GM19035 (cell line): ENCODE measurements at regions not wholly inside any gene's neighbourhood (a gene's known extent, or its start where the extent isn't known, plus 50 kb on each side); places are given as distances from the start of the nearest gene placed in this dataset.
"Not testable (repeated sequence)": the region's sequence is repeated elsewhere in the genome, so short reads cannot be mapped to it uniquely, and the experiment has no call there.

Source experiments
- ATAC-seq: cut with Tn5 transposase; IDR thresholded peaks from one replicate; pipeline ENCODE4 v1.9.1; 2021; ENCODE audit not compliant: unreplicated experiment

DNA sequence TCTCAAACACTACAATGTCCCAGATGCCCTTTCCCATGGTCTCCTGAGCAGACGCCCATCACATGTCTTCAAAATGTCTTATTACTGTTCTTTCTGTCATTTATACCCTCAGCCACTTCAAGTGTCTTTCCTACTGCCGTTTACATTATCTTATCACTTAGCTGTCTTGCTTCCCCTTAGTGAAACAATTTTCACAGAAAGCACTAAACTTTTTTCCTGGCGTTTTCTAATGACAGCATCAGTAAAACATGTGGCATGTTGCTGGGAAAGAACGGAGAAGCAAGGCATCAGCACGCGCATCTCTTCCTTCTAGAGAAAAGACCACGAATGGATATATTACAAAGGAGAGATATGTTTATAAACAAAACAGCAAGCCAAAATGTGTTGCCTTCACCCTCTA is 189.7 kb upstream of the SLIT2 start:
- ATAC-seq = no peak

DNA sequence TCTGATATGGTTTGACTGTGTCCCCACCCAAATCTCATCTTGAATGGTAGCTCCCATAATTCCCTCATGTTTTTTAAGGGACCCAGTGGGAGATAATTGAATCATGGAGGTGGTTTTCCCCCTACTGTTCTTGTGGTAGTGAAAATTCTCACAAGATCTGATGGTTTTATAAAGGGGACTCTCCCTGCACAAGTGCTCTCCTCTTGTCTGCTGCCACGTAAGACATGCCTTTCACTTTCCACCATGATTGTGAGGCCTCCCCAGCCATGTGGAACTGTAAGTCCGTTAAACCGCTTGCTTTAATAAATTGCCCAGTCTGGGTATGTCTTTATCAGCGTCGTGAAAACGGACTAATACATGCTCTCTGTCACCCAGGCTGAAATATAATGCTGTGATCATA is 200.9 kb upstream of the SLIT2 start:
- ATAC-seq = no peak

- no peak for ATAC-seq
These were observed 201.8 kb upstream of the SLIT2 start for GRCh38 chr4:20049889-20050288.

DNA sequence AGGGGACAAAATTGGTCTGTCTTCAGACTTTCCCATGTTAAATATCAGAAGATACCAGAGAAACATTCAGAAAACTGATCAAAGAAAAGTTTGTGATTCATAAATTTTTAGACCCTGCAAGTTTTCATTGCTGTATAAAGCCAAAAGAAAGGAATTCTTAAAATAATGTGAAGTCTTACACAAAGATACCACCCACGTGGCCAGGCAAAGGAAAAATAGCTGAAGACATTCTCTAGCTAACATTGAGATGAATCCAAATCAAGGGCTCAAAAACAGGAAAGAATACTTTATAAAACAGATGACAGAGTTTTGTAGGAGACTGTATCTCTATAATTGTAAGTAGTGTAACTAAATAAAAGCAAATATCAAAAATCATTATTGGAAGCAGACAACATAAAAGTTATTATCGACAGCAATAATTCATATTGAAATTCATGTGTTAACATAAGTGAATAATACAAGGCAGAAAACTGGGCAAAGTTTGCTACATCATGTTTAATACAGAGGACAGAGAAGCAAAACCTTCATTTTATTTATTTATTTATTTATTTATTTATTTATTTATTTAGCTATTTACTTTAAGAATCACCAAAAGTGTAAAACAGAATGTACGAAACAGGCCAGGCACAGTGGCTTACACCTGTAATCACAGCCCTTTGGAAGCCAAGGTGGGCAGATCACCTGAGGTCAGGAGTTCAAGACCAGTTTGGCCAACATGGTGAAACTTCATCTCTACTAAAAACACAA is 204.6 kb upstream of the SLIT2 start:
- no peak for ATAC-seq

- ATAC-seq = no peak
These were observed 205.5 kb upstream of the SLIT2 start for GRCh38 chr4:20046179-20046578.

GRCh38 chr4:20044966-20045365 is 206.7 kb upstream of the SLIT2 start:
- ATAC-seq = no peak

- ATAC-seq = no peak
These were observed 207.2 kb upstream of the SLIT2 start for GRCh38 chr4:20044502-20044911.

DNA sequence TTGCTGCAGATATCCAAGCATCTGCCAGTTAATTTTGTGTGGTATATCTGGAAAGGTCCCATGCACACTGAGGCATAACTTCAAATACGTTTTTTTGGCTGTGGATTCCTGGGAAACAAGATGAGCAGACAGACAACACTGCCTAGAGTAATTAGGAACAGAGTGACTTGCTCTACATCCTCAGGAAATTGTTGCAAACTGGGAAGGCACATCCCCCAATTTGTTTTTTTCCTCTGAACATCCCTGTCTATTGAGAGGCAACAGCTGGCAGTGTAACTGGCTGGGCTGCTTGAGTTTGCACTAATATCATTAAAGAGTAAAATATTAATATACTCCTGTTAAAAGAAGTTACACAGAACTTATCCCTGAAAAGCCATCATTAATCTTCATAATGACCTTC is 207.7 kb upstream of the SLIT2 start:
- no peak for ATAC-seq

- no peak for ATAC-seq
These were observed 208.9 kb upstream of the SLIT2 start for GRCh38 chr4:20042769-20043168.

DNA sequence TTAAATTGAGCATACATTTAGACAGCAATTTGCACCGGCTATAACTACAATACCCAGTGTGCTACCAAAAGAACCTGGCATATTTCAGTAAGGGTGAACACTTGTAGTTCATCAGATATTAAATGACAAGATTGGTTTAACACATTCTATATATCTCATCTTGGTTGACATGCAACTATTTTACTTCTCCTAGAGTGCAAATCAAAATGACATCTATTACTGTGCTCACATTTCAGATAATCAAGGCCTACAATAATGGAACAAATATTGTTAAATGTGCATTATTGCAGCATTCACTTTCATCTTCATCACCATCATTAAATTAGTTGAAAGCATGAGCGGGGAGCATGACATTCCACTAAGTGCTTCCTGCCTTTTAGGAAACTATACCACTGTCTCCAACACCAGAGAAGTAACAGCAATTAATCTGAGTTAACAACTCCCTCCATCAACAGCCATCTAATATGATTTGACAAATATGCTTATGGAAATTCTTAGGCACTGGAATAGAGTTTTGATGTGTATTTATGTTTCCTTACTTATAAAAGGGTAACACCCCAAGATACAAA is 209.8 kb upstream of the SLIT2 start:
- no peak for ATAC-seq

DNA sequence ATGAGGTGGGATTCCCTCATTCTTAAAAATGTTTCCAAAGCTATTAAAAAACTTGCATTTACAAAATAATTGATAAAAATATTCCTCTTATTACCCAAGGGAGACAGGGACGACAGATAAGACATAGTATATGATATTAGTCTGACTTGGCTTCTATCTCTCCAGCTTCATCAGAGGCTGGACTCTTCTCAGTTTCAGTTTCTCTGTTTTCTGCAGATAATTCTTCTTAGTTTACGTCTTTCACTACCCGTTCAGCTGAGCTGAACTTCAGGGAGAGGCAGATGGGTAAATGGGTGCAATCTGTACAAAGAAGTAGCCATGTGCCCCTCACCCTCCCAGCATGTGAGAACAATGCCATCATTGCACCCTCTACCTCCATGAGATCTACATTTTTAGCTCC is 214.0 kb upstream of the SLIT2 start:
- no peak for ATAC-seq

- no peak for ATAC-seq
These were observed 221.6 kb upstream of the SLIT2 start for GRCh38 chr4:20030108-20030507.

DNA sequence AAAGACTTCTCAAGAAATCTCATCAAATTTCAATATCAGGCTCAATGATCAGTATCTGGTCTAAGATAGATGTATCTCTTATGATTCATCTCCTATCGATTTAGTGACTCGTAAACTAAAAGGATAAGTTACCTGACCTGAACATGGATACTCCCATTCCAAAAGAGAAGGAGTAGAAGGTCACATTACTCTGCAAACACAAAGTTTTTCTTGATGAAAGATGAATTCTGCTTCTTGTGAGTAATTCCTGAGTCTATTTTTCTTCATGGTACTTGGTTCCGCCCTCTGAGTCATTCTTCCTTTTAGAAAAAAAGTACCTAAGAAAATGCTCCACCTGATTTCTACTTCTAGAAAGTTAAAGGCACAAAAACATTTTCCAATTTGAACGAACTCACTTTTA is 223.1 kb upstream of the SLIT2 start:
- ATAC-seq = no peak

DNA sequence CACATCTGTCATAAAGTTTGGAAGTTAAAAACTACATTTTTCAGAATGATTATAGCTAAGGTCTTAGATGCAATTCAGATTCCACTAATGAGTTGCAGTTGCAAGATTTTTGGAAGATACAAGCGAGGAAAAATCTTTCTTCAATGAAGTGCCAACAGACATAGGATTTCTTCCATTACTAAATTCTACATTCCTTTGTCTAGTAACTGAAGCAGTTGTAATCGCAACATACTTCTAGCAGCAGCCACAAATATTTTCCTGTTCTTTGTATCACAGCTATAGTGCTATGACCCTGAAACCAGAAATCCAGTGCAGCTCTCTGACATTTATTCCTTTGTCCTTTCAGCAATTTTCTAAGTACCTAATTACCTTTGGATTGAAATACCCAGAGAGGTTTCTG is 225.2 kb upstream of the SLIT2 start:
- ATAC-seq = no peak

DNA sequence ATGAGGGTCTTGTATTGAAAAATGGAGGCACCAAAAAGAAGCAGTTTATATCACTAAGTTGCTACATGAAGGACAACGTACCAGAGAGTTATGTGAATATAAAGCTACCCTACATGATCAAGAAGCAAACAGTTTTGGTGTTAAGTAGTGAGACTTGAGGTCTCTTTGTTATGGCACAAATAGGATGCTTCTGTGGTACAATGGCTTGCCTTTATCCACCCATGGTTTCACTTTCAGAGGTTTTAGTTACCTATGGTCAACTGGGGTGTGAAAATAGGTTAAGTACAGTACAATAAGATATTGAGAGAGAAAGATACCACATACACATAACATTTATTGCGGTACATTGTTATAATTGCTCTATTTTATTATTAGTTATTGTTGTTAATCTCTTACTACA is 229.2 kb upstream of the SLIT2 start:
- no peak for ATAC-seq

GRCh38 chr4:20020056-20020455 is 231.6 kb upstream of the SLIT2 start:
- ATAC-seq = no peak

GRCh38 chr4:20019310-20020015 is 232.2 kb upstream of the SLIT2 start:
- no peak for ATAC-seq

GRCh38 chr4:20017777-20018115 is 234.0 kb upstream of the SLIT2 start:
- ATAC-seq = no peak

DNA sequence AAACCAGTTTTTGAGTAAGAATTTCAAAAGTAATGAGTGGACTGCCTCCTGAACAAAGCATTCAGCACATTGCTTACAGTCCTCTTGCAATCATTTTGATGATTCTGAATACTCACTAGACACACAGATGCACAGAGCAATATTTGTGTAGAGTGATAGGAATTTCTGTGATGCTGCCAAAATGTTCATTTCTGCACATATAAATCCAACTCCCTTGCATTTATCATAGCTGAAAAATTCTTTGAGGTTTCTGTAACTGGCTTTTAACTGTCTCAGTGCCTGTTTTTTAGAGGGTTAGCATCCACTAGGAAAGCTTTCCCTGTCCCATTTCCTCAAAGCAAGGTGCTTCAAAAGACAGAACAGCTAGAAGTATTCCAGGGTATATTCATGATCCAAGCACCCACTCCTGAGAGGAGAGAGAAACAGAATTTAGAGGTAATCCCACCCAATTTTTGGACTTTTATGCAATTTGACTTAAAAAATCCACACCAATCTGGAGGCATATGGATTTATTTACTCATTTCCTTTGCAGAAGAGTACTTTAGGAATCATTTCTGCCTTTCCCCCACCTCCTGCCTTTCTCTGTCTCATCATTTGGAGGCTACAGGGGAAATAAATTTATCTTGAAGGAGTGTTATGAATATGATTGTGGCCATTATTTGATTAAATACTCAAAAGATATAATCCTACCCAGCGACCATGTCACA is 234.5 kb upstream of the SLIT2 start:
- ATAC-seq = no peak

DNA sequence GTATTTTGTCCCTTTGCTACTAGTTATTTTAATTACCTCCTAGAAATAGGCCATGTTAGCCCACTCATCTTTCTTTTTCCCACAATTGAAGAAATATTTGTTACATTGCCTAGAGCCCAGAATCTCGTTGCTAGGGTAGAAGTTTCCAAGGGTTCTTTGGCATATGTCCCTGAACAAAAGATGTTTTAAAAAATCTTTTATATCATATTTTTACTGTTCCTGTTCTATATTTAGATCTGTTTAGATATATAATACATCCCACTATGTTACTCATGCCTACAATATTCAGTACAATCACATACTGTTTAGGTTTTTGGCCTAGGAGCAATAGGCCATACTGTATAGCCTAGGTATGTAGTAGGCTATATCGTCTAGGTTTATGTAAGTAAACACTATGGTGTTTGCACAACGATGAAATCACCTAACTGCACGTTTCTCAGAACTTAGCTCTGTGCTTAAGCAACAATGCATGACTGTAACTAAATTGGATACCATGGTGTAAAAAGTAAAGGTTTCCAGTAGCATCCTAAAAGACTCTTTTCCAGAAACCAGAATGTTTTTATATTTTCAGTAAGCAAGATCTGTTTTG is 236.0 kb upstream of the SLIT2 start:
- no peak for ATAC-seq

- not testable (repeated sequence) for ATAC-seq
These were observed 247.7 kb upstream of the SLIT2 start for GRCh38 chr4:20003836-20004558.
